SK-N-SH treated with all-trans-retinoic acid at 6 μM for 48 hours (cell line): ENCODE measurements at regions not wholly inside any gene's neighbourhood (a gene's known extent, or its start where the extent isn't known, plus 50 kb on each side); places are given as distances from the start of the nearest gene placed in this dataset.

Source experiments
- ATAC-seq: fragments of 200-7000 bp; cut with Tn5 transposase; 3 replicates; pipeline ENCODE4 v1.9.1; 2020; ENCODE audit warnings: mild to moderate bottlenecking, moderate library complexity
- CSDC2 ChIP-seq: fragments of 250-450 bp; sonication (Bioruptor Pico); IDR thresholded peaks from 2 replicates; pipeline ENCODE4 v1.5.0; 2020; ENCODE audit warnings: mild to moderate bottlenecking, moderate library complexity
- ISL1 ChIP-seq: fragments of 250-450 bp; sonication (Bioruptor Pico); IDR thresholded peaks from 2 replicates; pipeline ENCODE4 v2.1.2; 2022; ENCODE audit warnings: mild to moderate bottlenecking, moderate library complexity
- OSR1 ChIP-seq: fragments of 250-450 bp; sonication (Bioruptor Pico); IDR thresholded peaks from 2 replicates; pipeline ENCODE4 v1.8.0; 2022; ENCODE audit warnings: moderate library complexity, mild to moderate bottlenecking, inconsistent platforms
- PATZ1 ChIP-seq: fragments of 250-450 bp; sonication (Bioruptor Pico); IDR thresholded peaks from 2 replicates; pipeline ENCODE4 v1.8.0; 2020; ENCODE audit warnings: mild to moderate bottlenecking, moderate library complexity, borderline replicate concordance
- PPARA ChIP-seq: fragments of 250-450 bp; sonication (Bioruptor Pico); IDR thresholded peaks from 2 replicates; pipeline ENCODE4 v1.5.0; 2020; ENCODE audit warnings: mild to moderate bottlenecking, borderline replicate concordance
- RARB ChIP-seq: fragments of 250-450 bp; sonication (Bioruptor Pico); IDR thresholded peaks from 2 replicates; pipeline ENCODE4 v1.8.0; 2021; ENCODE audit warnings: mild to moderate bottlenecking, moderate library complexity
- SNAI2 ChIP-seq: fragments of 250-450 bp; sonication (Bioruptor Pico); IDR thresholded peaks from 2 replicates; pipeline ENCODE4 v1.5.0; 2020; ENCODE audit warnings: mild to moderate bottlenecking, moderate library complexity
- TCF4 ChIP-seq: fragments of 250-450 bp; sonication (Bioruptor Pico); IDR thresholded peaks from 2 replicates; pipeline ENCODE4 v1.8.0; 2021; ENCODE audit warnings: mild to moderate bottlenecking, moderate library complexity, borderline replicate concordance
- TOX ChIP-seq: fragments of 250-450 bp; sonication (Bioruptor Pico); IDR thresholded peaks from 2 replicates; pipeline ENCODE4 v1.8.0; 2021; ENCODE audit warnings: mild to moderate bottlenecking, moderate library complexity, borderline replicate concordance
- TSHZ2 ChIP-seq: fragments of 250-450 bp; sonication (Bioruptor Pico); IDR thresholded peaks from 2 replicates; pipeline ENCODE4 v1.5.0; 2020; ENCODE audit warnings: mild to moderate bottlenecking, moderate library complexity
- ZC3H10 ChIP-seq: fragments of 250-450 bp; sonication (Bioruptor Pico); IDR thresholded peaks from 2 replicates; pipeline ENCODE4 v1.5.1; 2021; ENCODE audit warnings: mild to moderate bottlenecking, moderate library complexity
- ZFP3 ChIP-seq: fragments of 250-450 bp; sonication (Bioruptor Pico); IDR thresholded peaks from 2 replicates; pipeline ENCODE4 v1.5.0; 2020; ENCODE audit warnings: mild to moderate bottlenecking, moderate library complexity
- ZFP30 ChIP-seq: fragments of 450-650 bp; formaldehyde crosslinking; IDR thresholded peaks from 2 replicates; pipeline ENCODE4 v1.5.0; 2022; ENCODE audit warnings: mild to moderate bottlenecking, moderate library complexity
- ZNF565 ChIP-seq: fragments of 450-650 bp; formaldehyde crosslinking; conservative IDR thresholded peaks from 2 replicates; pipeline ENCODE4 v1.5.0; 2020; ENCODE audit warnings: low read depth, mild to moderate bottlenecking, moderate library complexity
- ZNF70 ChIP-seq: fragments of 450-650 bp; formaldehyde crosslinking; IDR thresholded peaks from 2 replicates; pipeline ENCODE4 v1.5.0; 2020; ENCODE audit warnings: mild to moderate bottlenecking, moderate library complexity
- ZNF8 ChIP-seq: fragments of 450-650 bp; formaldehyde crosslinking; IDR thresholded peaks from 2 replicates; pipeline ENCODE4 v1.5.0; 2020; ENCODE audit warnings: mild to moderate bottlenecking, moderate library complexity
- TF ChIP-seq, protein P1 (sequence below): fragments of 250-450 bp; sonication (Bioruptor Pico); IDR thresholded peaks from 2 replicates; pipeline ENCODE4 v1.5.1; 2020; ENCODE audit warnings: low read depth, mild to moderate bottlenecking, moderate library complexity

GRCh38 chr4:101706535-101707057 lies 83.9 kb upstream of the BANK1 start (continued):
- TF ChIP-seq SNAI2 (CRISPR knock-in tag) (no peak), ISL1 (CRISPR knock-in tag) (no peak), TOX (no peak), OSR1 (CRISPR knock-in tag) (no peak)
- TF ChIP-seq, protein P1, sequence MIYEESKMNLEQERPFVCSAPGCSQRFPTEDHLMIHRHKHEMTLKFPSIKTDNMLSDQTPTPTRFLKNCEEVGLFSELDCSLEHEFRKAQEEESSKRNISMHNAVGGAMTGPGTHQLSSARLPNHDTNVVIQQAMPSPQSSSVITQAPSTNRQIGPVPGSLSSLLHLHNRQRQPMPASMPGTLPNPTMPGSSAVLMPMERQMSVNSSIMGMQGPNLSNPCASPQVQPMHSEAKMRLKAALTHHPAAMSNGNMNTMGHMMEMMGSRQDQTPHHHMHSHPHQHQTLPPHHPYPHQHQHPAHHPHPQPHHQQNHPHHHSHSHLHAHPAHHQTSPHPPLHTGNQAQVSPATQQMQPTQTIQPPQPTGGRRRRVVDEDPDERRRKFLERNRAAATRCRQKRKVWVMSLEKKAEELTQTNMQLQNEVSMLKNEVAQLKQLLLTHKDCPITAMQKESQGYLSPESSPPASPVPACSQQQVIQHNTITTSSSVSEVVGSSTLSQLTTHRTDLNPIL = no peak

GRCh38 chr4:101701551-101701950 lies 89.0 kb upstream of the BANK1 start:
- TF ChIP-seq PATZ1 (CRISPR knock-in tag) (no peak), SNAI2 (CRISPR knock-in tag) (no peak), CSDC2 (CRISPR knock-in tag) (no peak), ZNF8 (CRISPR knock-in tag) (no peak), ZNF70 (no peak), ZNF565 (CRISPR knock-in tag) (no peak), TOX (no peak), OSR1 (CRISPR knock-in tag) (no peak), RARB (CRISPR knock-in tag) (no peak), TSHZ2 (CRISPR knock-in tag) (no peak)
- no peak for ATAC-seq

GRCh38 chr4:101699441-101700124 lies 90.9 kb upstream of the BANK1 start:
- no peak for ATAC-seq
- TF ChIP-seq TOX = no peak
- TF ChIP-seq ZC3H10 (CRISPR knock-in tag) = no peak
- TF ChIP-seq PPARA (CRISPR knock-in tag) = no peak
- TF ChIP-seq, protein P1 = no peak
- no peak for TF ChIP-seq TSHZ2 (CRISPR knock-in tag)
- TF ChIP-seq ZNF565 (CRISPR knock-in tag) = no peak

DNA sequence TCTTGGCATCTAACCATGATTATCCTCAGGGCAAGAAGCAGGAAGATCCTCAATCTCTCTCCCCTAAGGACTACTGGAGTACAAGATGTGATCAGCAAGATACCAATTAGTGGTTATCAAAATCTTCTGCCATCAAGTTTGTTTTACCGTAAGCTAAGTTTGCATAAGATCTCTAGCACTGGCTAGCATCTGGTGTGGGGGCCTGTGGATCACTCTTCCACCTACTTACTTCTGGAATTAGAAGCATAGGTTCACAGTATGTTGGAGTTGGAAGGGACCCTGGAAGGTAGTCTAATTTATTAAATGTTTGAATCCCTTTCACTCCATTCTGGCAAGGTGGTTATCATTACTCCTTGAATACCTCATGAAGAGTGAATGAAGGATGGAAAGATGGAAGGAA lies 93.3 kb upstream of the BANK1 start:
- TF ChIP-seq TCF4 (no peak), ZFP3 (CRISPR knock-in tag) (no peak), ZFP30 (CRISPR knock-in tag) (no peak), ZNF8 (CRISPR knock-in tag) (no peak), ISL1 (CRISPR knock-in tag) (no peak), TOX (no peak), SNAI2 (CRISPR knock-in tag) (no peak), OSR1 (CRISPR knock-in tag) (no peak), ZNF565 (CRISPR knock-in tag) (no peak), PPARA (CRISPR knock-in tag) (no peak)
- no peak for ATAC-seq
